Astrocyte (in vitro differentiated cells and primary cell): ENCODE measurements at regions not wholly inside any gene's neighbourhood (a gene's known extent, or its start where the extent isn't known, plus 50 kb on each side); places are given as distances from the start of the nearest gene placed in this dataset.

ENCODE experiments used
- CTCF ChIP-seq: IDR thresholded peaks from 2 replicates; pipeline ENCODE4 v1.5.1; 2011; ENCODE audit warnings: low read depth, mild to moderate bottlenecking, inconsistent platforms, low read length, moderate library complexity; ENCODE audit not compliant: insufficient read depth
- EZH2 ChIP-seq: IDR thresholded peaks from 2 replicates; pipeline ENCODE4 v1.6.1; 2012; ENCODE audit warnings: mild to moderate bottlenecking, low read length, inconsistent platforms; ENCODE audit not compliant: insufficient read depth

GRCh38 chr9:96139592-96140295 is 162.2 kb downstream of the HSD17B3 start:
- no peak for TF ChIP-seq EZH2
- no peak for TF ChIP-seq CTCF
